Neuronal stem cell (in vitro differentiated cells): ENCODE measurements at regions not wholly inside any gene's neighbourhood (a gene's known extent, or its start where the extent isn't known, plus 50 kb on each side); places are given as distances from the start of the nearest gene placed in this dataset.

Source experiments
- DNase-seq: peaks from one replicate; pipeline ENCODE4 v3.0.0-alpha.2; 2013; ENCODE audit warnings: low spot score
- H2AFZ ChIP-seq: one replicate; pipeline ENCODE4 v1.6.1; 2013; ENCODE audit warnings: mild to moderate bottlenecking, low read length, inconsistent platforms
- H2AK5ac ChIP-seq: 2 replicates; pipeline ENCODE4 v1.6.1; 2013; ENCODE audit warnings: low read depth, mild to moderate bottlenecking, inconsistent platforms, low read length, moderate library complexity, mixed read lengths
- H2BK120ac ChIP-seq: 2 replicates; pipeline ENCODE4 v1.6.1; 2013; ENCODE audit warnings: low read depth, mild to moderate bottlenecking, inconsistent platforms, low read length, moderate library complexity, mixed read lengths
- H2BK12ac ChIP-seq: one replicate; pipeline ENCODE4 v1.6.1; 2013; ENCODE audit warnings: low read length, inconsistent platforms
- H2BK15ac ChIP-seq: 2 replicates; pipeline ENCODE4 v1.6.1; 2013; ENCODE audit warnings: mild to moderate bottlenecking, low read length, inconsistent platforms, mixed read lengths
- H2BK5ac ChIP-seq: one replicate; pipeline ENCODE4 v1.6.1; 2013; ENCODE audit warnings: inconsistent platforms, mild to moderate bottlenecking, low read length, moderate library complexity
- H3K14ac ChIP-seq: one replicate; pipeline ENCODE4 v1.6.1; 2013; ENCODE audit warnings: low read length, inconsistent platforms
- H3K18ac ChIP-seq: 2 replicates; pipeline ENCODE4 v1.6.1; 2013; ENCODE audit warnings: low read length, inconsistent platforms
- H3K23ac ChIP-seq: 2 replicates; pipeline ENCODE4 v1.6.1; 2013; ENCODE audit warnings: low read depth, mild to moderate bottlenecking, mixed read lengths, low read length, inconsistent platforms; ENCODE audit not compliant: poor library complexity
- H3K27ac ChIP-seq: replicated peaks from 3 replicates; pipeline ENCODE4 v1.5.1; 2013; ENCODE audit warnings: low read length, inconsistent platforms
- H3K27me3 ChIP-seq, 3 experiments: 2 replicates each; pipeline ENCODE4 v1.6.1; 2013; ENCODE audit warnings: low read length in 3 of 3, mild to moderate bottlenecking in 2 of 3, inconsistent platforms in 1 of 3, low read depth in 1 of 3, mixed read lengths in 1 of 3, moderate library complexity in 1 of 3; ENCODE audit not compliant: control insufficient read depth in 3 of 3, insufficient read depth in 3 of 3
- H3K36me3 ChIP-seq, 2 donors: replicated peaks in 1 of 2; 2 replicates each; pipeline ENCODE4 v1.6.1; 2013; ENCODE audit warnings: low read length in 2 of 2; ENCODE audit not compliant: control insufficient read depth in 2 of 2, insufficient read depth in 2 of 2
- H3K4ac ChIP-seq: 2 replicates; pipeline ENCODE4 v1.6.1; 2013; ENCODE audit warnings: inconsistent platforms, mild to moderate bottlenecking, low read length, moderate library complexity
- H3K4me1 ChIP-seq, 2 donors: 1 replicate in 1 of 2; 2 replicates in 1 of 2; pipeline ENCODE4 v1.6.1; 2013; ENCODE audit warnings: low read length in 2 of 2, low read depth in 1 of 2; ENCODE audit not compliant: control insufficient read depth in 2 of 2, insufficient read depth in 1 of 2
- H3K4me2 ChIP-seq: one replicate; pipeline ENCODE4 v1.6.1; 2013; ENCODE audit warnings: mild to moderate bottlenecking, low read length, inconsistent platforms; ENCODE audit not compliant: insufficient read depth, poor library complexity, severe bottlenecking
- H3K4me3 ChIP-seq, 2 donors: 2 replicates each; pipeline ENCODE4 v1.5.1; 2013; ENCODE audit warnings: low read length in 2 of 2, mild to moderate bottlenecking in 2 of 2, inconsistent platforms in 1 of 2, moderate library complexity in 1 of 2
- H3K79me1 ChIP-seq: one replicate; pipeline ENCODE4 v1.6.1; 2013; ENCODE audit warnings: low read depth, mild to moderate bottlenecking, inconsistent platforms, low read length, moderate library complexity
- H3K9ac ChIP-seq: one replicate; pipeline ENCODE4 v1.6.1; 2013; ENCODE audit warnings: mild to moderate bottlenecking, low read depth, low read length, inconsistent platforms; ENCODE audit not compliant: poor library complexity
- H3K9me3 ChIP-seq, 2 donors: replicated peaks in 1 of 2; 2 replicates each; pipeline versions ENCODE3 to v1.6.1; 2013; ENCODE audit warnings: low read length in 2 of 2, mild to moderate bottlenecking in 2 of 2, inconsistent platforms in 1 of 2, low read depth in 1 of 2, mixed read lengths in 1 of 2, moderate library complexity in 1 of 2; ENCODE audit not compliant: control insufficient read depth in 2 of 2, insufficient read depth in 1 of 2
- H4K8ac ChIP-seq: one replicate; pipeline ENCODE4 v1.6.1; 2013; ENCODE audit warnings: low read depth, mild to moderate bottlenecking, inconsistent platforms, low read length, moderate library complexity
- H4K91ac ChIP-seq: one replicate; pipeline ENCODE4 v1.6.1; 2013; ENCODE audit warnings: low read length, low read depth, mild to moderate bottlenecking, inconsistent platforms; ENCODE audit not compliant: poor library complexity
- WGBS, 2 donors: extraction: QIAGEN DNeasy Blood & Tissue Kit; methylation state at CpG; one replicate each; pipeline ENCODE4 v1.1.7; 2013; ENCODE audit warnings: missing lambda C conversion rate in 2 of 2, mixed read lengths in 1 of 2; ENCODE audit not compliant: insufficient read length in 2 of 2, insufficient replicate concordance in 1 of 2; ENCODE audit errors: extremely low coverage in 2 of 2; 5-methylcytosine and 5-hydroxymethylcytosine counted together

GRCh38 chr12:93297032-93297431 is 80.7 kb upstream of the NUDT4 start:
- Histone ChIP-seq H2BK12ac (no peak overlapping the region), H3K14ac (no peak overlapping the region), H2BK5ac (no peak overlapping the region), H3K4me2 (no peak overlapping the region), H3K27me3 (no peaks in the 10 kb centered on the region), H3K4ac (no peak overlapping the region), H2AK5ac (no peak overlapping the region), H3K79me1 (no peaks in the 10 kb centered on the region), H2AFZ (peak overlapping the region; percentile 29), H3K18ac (no peak overlapping the region), H3K9me3 (no peaks in the 10 kb centered on the region), H3K4me3 (no peak overlapping the region), H3K9ac (no peak overlapping the region), H4K91ac (no peak overlapping the region), H2BK15ac (no peak overlapping the region), H3K27ac (no peak overlapping the region), H4K8ac (no peak overlapping the region), H2BK120ac (no peak overlapping the region), H3K23ac (no peak overlapping the region), H3K36me3 (no peaks in the 10 kb centered on the region), H3K4me1 (peaks cover 0 to 8% of the 10 kb centered on the region in 2 donors)
- no CpG with 5 or more reads among the region's 3 CpGs for WGBS, 2 donors
- no peak for DNase-seq

DNA sequence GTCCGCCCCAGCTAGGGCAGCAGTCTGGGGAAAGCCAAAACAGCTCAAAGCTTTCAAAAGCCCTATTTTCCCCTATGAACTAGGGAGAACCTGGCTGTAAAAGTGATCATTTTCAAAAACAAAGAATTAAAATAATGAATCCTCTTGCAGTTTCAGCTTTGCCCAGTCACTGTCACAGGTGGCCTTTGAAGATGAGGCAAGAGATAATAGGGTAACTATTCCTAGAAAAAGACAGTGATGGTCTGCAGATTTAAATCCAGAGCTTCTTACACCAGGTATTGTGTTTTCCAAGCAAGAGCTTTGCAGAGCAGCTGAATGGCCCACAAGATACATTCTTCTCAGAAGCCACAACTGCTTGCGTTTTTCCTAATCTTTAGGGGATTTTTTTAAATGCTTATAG is 80.2 kb upstream of the NUDT4 start:
- Histone ChIP-seq H2BK120ac (no peak overlapping the region), H3K4me2 (no peak overlapping the region), H3K9ac (no peak overlapping the region), H3K14ac (no peak overlapping the region), H3K4me1 (peaks cover 0 to 8% of the 10 kb centered on the region in 2 donors), H3K4ac (no peak overlapping the region), H3K27me3 (no peaks in the 10 kb centered on the region), H2BK12ac (no peak overlapping the region), H3K79me1 (no peaks in the 10 kb centered on the region), H3K27ac (no peak overlapping the region), H3K23ac (no peak overlapping the region), H4K8ac (no peak overlapping the region), H3K36me3 (no peaks in the 10 kb centered on the region), H2AFZ (peak overlapping the region; percentile 29), H3K4me3 (no peak overlapping the region), H2BK15ac (no peak overlapping the region), H2AK5ac (no peak overlapping the region), H3K18ac (no peak overlapping the region), H4K91ac (no peak overlapping the region), H3K9me3 (no peaks in the 10 kb centered on the region), H2BK5ac (no peak overlapping the region)
- WGBS, 2 donors = no CpG with 5 or more reads among the region's 2 CpGs
- no peak for DNase-seq

DNA sequence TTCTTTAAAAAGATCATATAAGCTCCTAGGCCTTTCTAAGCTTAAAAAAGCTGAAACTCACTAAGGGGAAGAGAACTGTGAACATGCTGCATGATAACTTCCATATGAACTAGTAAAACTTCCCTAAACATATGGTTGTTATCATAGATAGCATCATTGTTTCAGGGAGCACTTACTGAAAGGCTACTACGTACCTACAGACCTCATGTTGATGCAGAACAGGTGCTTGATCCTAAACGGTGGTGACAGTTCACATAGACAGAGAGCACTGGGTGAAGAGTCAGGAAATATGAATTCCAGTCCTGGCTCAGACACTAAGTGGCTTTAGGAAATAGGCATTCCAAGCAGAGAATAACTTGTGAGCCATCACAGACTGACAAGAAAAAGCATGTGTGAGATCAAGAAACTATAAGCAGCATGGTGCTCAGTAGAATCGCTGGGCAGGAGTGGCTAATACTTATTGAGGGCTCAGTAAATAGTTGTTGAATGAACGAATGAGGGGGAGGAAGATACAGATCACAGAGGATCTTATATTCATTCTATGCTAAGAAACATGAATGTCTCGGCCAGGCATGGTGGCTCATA is 78.4 kb upstream of the NUDT4 start:
- Histone ChIP-seq H4K8ac (no peak overlapping the region), H3K4me1 (peaks cover 0 to 8% of the 10 kb centered on the region in 2 donors), H3K4me3 (no peak overlapping the region), H3K23ac (no peak overlapping the region), H3K9ac (no peak overlapping the region), H2BK5ac (no peak overlapping the region), H3K9me3 (no peaks in the 10 kb centered on the region), H2BK15ac (no peak overlapping the region), H3K4ac (no peak overlapping the region), H3K79me1 (no peaks in the 10 kb centered on the region), H2AFZ (no peak overlapping the region), H3K27ac (no peak overlapping the region), H3K14ac (no peak overlapping the region), H3K27me3 (no peaks in the 10 kb centered on the region), H2BK120ac (no peak overlapping the region), H4K91ac (no peak overlapping the region), H2AK5ac (no peak overlapping the region), H3K36me3 (no peaks in the 10 kb centered on the region), H2BK12ac (no peak overlapping the region), H3K18ac (no peak overlapping the region), H3K4me2 (no peak overlapping the region)
- no peak for DNase-seq
- WGBS, 2 donors = no CpG with 5 or more reads among the region's 5 CpGs

GRCh38 chr12:93300611-93301021 is 77.1 kb upstream of the NUDT4 start:
- H2BK15ac ChIP-seq = no peak overlapping the region
- no peaks in the 10 kb centered on the region for H3K79me1 ChIP-seq
- no CpG with 5 or more reads among the region's 2 CpGs for WGBS, 2 donors

More at GRCh38 chr12:93300611-93301021, 77.1 kb upstream of the NUDT4 start:
- DNase-seq = no peak
- Histone ChIP-seq H3K23ac (no peak overlapping the region), H3K18ac (no peak overlapping the region), H2AK5ac (no peak overlapping the region), H2AFZ (no peak overlapping the region), H3K27me3 (no peaks in the 10 kb centered on the region), H3K9me3 (no peaks in the 10 kb centered on the region), H4K91ac (no peak overlapping the region), H3K4me1 (peaks cover 0 to 8% of the 10 kb centered on the region in 2 donors), H3K4me3 (no peak overlapping the region), H3K4ac (no peak overlapping the region), H2BK5ac (no peak overlapping the region), H3K27ac (no peak overlapping the region), H3K9ac (no peak overlapping the region), H3K4me2 (no peak overlapping the region), H3K36me3 (no peaks in the 10 kb centered on the region), H3K14ac (no peak overlapping the region), H4K8ac (no peak overlapping the region), H2BK120ac (no peak overlapping the region), H2BK12ac (no peak overlapping the region)
